Keratinocyte (primary cell): ENCODE measurements at regions not wholly inside any gene's neighbourhood (a gene's known extent, or its start where the extent isn't known, plus 50 kb on each side); places are given as distances from the start of the nearest gene placed in this dataset.

Source experiments
- DNase-seq: peaks from one replicate; pipeline ENCODE4 v3.0.0-alpha.2; 2011; ENCODE audit warnings: low read depth, missing footprints, low spot score
- FAIRE-seq: peaks from 2 replicates; lab custom pipeline; 2011; peaks lifted over from hg19 to GRCh38; lab: Jason Lieb, UNC
- H2AFZ ChIP-seq: 2 replicates; pipeline ENCODE4 v1.6.0; 2012; ENCODE audit warnings: low read length, control low read depth, inconsistent platforms; ENCODE audit not compliant: control insufficient read depth
- H3K27ac ChIP-seq: 2 replicates; pipeline ENCODE4 v1.5.1; 2011; ENCODE audit warnings: low read length; ENCODE audit not compliant: control insufficient read depth, insufficient read depth
- H3K27me3 ChIP-seq: 3 replicates; pipeline ENCODE4 v1.6.0; 2011; ENCODE audit warnings: low read length; ENCODE audit not compliant: control insufficient read depth, insufficient read depth; ENCODE audit errors: extremely low read depth
- H3K36me3 ChIP-seq, 2 experiments: 2 replicates in 1 of 2; 3 replicates in 1 of 2; pipeline ENCODE4 v1.5.1; 2011; ENCODE audit warnings: low read length in 2 of 2, mild to moderate bottlenecking in 1 of 2; ENCODE audit not compliant: control insufficient read depth in 2 of 2, insufficient read depth in 2 of 2; ENCODE audit errors: extremely low read depth in 1 of 2
- H3K4me1 ChIP-seq: 3 replicates; pipeline ENCODE4 v1.5.1; 2011; ENCODE audit warnings: low read length; ENCODE audit not compliant: control insufficient read depth, insufficient read depth; ENCODE audit errors: extremely low read depth
- H3K4me2 ChIP-seq: 3 replicates; pipeline ENCODE4 v1.6.0; 2011; ENCODE audit warnings: low read depth, low read length; ENCODE audit not compliant: control insufficient read depth, insufficient read depth; ENCODE audit errors: extremely low read depth
- H3K4me3 ChIP-seq, 3 experiments: fragments of 200-600 bp in 1 of 3; sonication (generic) in 1 of 3; 2 replicates in 2 of 3; 3 replicates in 1 of 3; pipeline ENCODE4 v1.5.1; 2011 to 2016; ENCODE audit warnings: low read length in 3 of 3, mild to moderate bottlenecking in 3 of 3, control low read depth in 2 of 3, inconsistent platforms in 1 of 3, low read depth in 1 of 3, mixed read lengths in 1 of 3, mixed run types in 1 of 3, moderate library complexity in 1 of 3; ENCODE audit not compliant: control insufficient read depth in 2 of 3, insufficient read depth in 2 of 3; ENCODE audit errors: extremely low read depth in 1 of 3
- H3K79me2 ChIP-seq: 2 replicates; pipeline ENCODE4 v1.6.0; 2012; ENCODE audit warnings: low read length; ENCODE audit not compliant: control insufficient read depth, insufficient read depth
- H3K9ac ChIP-seq: 3 replicates; pipeline ENCODE4 v1.6.0; 2011; ENCODE audit warnings: low read length; ENCODE audit not compliant: control insufficient read depth, insufficient read depth; ENCODE audit errors: extremely low read depth
- H3K9me1 ChIP-seq: 3 replicates; pipeline ENCODE4 v1.6.0; 2011; ENCODE audit warnings: low read length; ENCODE audit not compliant: control insufficient read depth, insufficient read depth; ENCODE audit errors: extremely low read depth
- H3K9me3 ChIP-seq: 2 replicates; pipeline ENCODE4 v1.5.1; 2012; ENCODE audit warnings: low read depth, low read length; ENCODE audit not compliant: control insufficient read depth
- H4K20me1 ChIP-seq: 3 replicates; pipeline ENCODE4 v1.6.0; 2011; ENCODE audit warnings: low read length; ENCODE audit not compliant: control insufficient read depth, insufficient read depth; ENCODE audit errors: extremely low read depth
- EZH2 ChIP-seq: IDR thresholded peaks from one replicate; pipeline ENCODE4 v1.6.1; 2012; ENCODE audit warnings: inconsistent platforms, mild to moderate bottlenecking, low read length, moderate library complexity
- dilution Hi-C: fragments of 300-500 bp; cut with MboI; formaldehyde crosslinking; loops from one replicate; pipeline ENCODE4 v1.7.0; 2020; ENCODE audit warnings: low sequenced_read_pairs; ENCODE audit not compliant: extremely low pct_ligation_motif_present
- TF ChIP-seq, protein P1 (sequence below), 3 experiments: IDR thresholded peaks in 1 of 3; conservative IDR thresholded peaks in 1 of 3; optimal IDR thresholded peaks in 1 of 3; 2 replicates in 2 of 3; 3 replicates in 1 of 3; pipeline versions ENCODE3 to v1.5.1; 2011; ENCODE audit warnings: low read length in 3 of 3, mild to moderate bottlenecking in 3 of 3, moderate library complexity in 2 of 3, control low read depth in 1 of 3, inconsistent platforms in 1 of 3; ENCODE audit not compliant: insufficient read depth in 2 of 3; ENCODE audit errors: extremely low read depth in 1 of 3

DNA sequence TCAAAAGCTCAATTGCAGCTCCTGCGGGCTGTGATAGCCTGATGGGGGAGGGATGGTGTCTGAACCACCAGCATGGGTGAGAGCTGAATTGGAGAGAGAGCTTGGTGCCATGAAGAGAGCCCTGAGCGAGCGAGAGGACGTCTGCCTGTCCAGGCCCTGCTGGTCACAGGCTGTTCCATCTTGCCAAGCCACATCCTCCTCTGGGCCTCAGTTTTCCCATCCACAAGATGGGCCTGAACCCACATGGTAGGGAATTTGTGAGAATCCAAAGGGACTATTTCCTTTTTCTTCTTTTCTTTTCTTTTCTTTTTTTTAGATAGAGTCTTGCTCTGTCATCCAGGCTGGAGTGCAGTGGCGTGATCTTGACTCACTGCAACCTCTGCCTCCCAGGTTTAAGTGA lies 276.4 kb downstream of the VRK1 start:
- no peak for TF ChIP-seq EZH2
- TF ChIP-seq, protein P1, sequence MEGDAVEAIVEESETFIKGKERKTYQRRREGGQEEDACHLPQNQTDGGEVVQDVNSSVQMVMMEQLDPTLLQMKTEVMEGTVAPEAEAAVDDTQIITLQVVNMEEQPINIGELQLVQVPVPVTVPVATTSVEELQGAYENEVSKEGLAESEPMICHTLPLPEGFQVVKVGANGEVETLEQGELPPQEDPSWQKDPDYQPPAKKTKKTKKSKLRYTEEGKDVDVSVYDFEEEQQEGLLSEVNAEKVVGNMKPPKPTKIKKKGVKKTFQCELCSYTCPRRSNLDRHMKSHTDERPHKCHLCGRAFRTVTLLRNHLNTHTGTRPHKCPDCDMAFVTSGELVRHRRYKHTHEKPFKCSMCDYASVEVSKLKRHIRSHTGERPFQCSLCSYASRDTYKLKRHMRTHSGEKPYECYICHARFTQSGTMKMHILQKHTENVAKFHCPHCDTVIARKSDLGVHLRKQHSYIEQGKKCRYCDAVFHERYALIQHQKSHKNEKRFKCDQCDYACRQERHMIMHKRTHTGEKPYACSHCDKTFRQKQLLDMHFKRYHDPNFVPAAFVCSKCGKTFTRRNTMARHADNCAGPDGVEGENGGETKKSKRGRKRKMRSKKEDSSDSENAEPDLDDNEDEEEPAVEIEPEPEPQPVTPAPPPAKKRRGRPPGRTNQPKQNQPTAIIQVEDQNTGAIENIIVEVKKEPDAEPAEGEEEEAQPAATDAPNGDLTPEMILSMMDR (optimal IDR thresholded peaks at IDR 0.05 in 1 of 3, IDR thresholded peaks at IDR 0.05 in 1 of 3, conservative IDR thresholded peaks at IDR 0.05 in 1 of 3; ENCODE audit: extremely low read depth in 1 of 3, insufficient read depth in 2 of 3, low read length in 3 of 3) = no peak
- dilution Hi-C loops = no loop called here
- no peak overlapping the region for H3K4me3 ChIP-seq
- no peaks in the 10 kb centered on the region for H3K4me1 ChIP-seq
- H4K20me1 ChIP-seq = no peaks in the 10 kb centered on the region
- H3K9me3 ChIP-seq = no peaks in the 10 kb centered on the region
- DNase-seq (no peak), FAIRE-seq (no peak)
- no peak overlapping the region for H3K27ac ChIP-seq
- no peak overlapping the region for H2AFZ ChIP-seq
- H3K36me3 ChIP-seq = no peaks in the 10 kb centered on the region
- no peaks in the 10 kb centered on the region for H3K27me3 ChIP-seq
- no peaks in the 10 kb centered on the region for H3K79me2 ChIP-seq
- H3K9ac ChIP-seq = no peak overlapping the region
- no peak overlapping the region for H3K4me2 ChIP-seq
- no peaks in the 10 kb centered on the region for H3K9me1 ChIP-seq

- H3K4me2 ChIP-seq = no peak overlapping the region
- no peaks in the 10 kb centered on the region for H3K27me3 ChIP-seq
- no peak overlapping the region for H3K4me3 ChIP-seq
- FAIRE-seq = no peak
- TF ChIP-seq, protein P1 (optimal IDR thresholded peaks at IDR 0.05 in 1 of 3, IDR thresholded peaks at IDR 0.05 in 1 of 3, conservative IDR thresholded peaks at IDR 0.05 in 1 of 3; ENCODE audit: extremely low read depth in 1 of 3, insufficient read depth in 2 of 3, low read length in 3 of 3) = no peak
- TF ChIP-seq EZH2 = no peak
- no peaks in the 10 kb centered on the region for H4K20me1 ChIP-seq
- dilution Hi-C loops = no loop called here
- no peaks in the 10 kb centered on the region for H3K79me2 ChIP-seq
- no peak overlapping the region for H3K27ac ChIP-seq
- no peak overlapping the region for H3K9ac ChIP-seq
- no peak for DNase-seq
- H3K9me3 ChIP-seq = no peaks in the 10 kb centered on the region
- H2AFZ ChIP-seq = no peak overlapping the region
- H3K36me3 ChIP-seq = no peaks in the 10 kb centered on the region
- H3K9me1 ChIP-seq = no peaks in the 10 kb centered on the region
- no peaks in the 10 kb centered on the region for H3K4me1 ChIP-seq
Observed at GRCh38 chr14:97074456-97074855, 277.3 kb downstream of the VRK1 start.
